Uterus (tissue), 2 donors: ENCODE measurements at regions not wholly inside any gene's neighbourhood (a gene's known extent, or its start where the extent isn't known, plus 50 kb on each side); places are given as distances from the start of the nearest gene placed in this dataset.

ENCODE experiments used
- POLR2A ChIP-seq, 2 donors: fragments of 450-650 bp; IDR thresholded peaks; one replicate each; pipeline ENCODE4 v1.6.1; 2016; ENCODE audit warnings: antibody characterized with exemption in 2 of 2, mild to moderate bottlenecking in 1 of 2, moderate library complexity in 1 of 2
- TF ChIP-seq, protein P1 (sequence below), 4 experiments: fragments of 200-600 bp in 2 of 4; fragments of 450-650 bp in 2 of 4; sonication (generic) in 2 of 4; IDR thresholded peaks; one replicate each; pipeline ENCODE4 v1.5.1; 2016 to 2019; ENCODE audit warnings: antibody characterized with exemption in 4 of 4, mild to moderate bottlenecking in 2 of 4, moderate library complexity in 1 of 4

DNA sequence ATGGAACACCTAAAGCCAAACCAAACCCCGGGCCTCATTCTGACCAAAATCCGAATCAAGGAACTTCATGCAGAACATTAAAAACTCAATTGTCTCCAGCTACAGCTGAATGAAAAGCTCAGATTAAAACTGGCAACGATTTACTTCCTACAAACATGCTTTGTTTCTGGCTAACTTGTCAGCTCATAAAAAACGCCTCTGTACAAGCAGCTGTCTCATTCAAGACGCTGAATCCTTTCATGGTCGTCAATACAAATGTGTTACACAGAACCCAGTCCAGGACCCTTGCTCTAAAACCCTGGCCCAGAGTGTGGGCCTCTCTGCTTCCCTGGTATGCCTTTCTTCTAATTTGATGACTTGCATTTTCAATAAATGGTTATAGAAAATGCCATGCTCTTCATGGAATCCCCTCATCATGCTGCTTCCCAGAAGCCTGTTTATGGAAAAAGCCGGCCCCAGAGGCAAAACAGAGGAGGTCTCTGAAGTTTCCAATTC, 183.1 kb downstream of the PHLDA1 start:
- TF ChIP-seq, protein P1, sequence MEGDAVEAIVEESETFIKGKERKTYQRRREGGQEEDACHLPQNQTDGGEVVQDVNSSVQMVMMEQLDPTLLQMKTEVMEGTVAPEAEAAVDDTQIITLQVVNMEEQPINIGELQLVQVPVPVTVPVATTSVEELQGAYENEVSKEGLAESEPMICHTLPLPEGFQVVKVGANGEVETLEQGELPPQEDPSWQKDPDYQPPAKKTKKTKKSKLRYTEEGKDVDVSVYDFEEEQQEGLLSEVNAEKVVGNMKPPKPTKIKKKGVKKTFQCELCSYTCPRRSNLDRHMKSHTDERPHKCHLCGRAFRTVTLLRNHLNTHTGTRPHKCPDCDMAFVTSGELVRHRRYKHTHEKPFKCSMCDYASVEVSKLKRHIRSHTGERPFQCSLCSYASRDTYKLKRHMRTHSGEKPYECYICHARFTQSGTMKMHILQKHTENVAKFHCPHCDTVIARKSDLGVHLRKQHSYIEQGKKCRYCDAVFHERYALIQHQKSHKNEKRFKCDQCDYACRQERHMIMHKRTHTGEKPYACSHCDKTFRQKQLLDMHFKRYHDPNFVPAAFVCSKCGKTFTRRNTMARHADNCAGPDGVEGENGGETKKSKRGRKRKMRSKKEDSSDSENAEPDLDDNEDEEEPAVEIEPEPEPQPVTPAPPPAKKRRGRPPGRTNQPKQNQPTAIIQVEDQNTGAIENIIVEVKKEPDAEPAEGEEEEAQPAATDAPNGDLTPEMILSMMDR (IDR thresholded peaks at IDR 0.05) = no peak
- no peak for TF ChIP-seq POLR2A (IDR thresholded peaks at IDR 0.05)
